ENCODE measurements at regions not wholly inside any gene's neighbourhood (a gene's known extent, or its start where the extent isn't known, plus 50 kb on each side); places are given as distances from the start of the nearest gene placed in this dataset.

DNA sequence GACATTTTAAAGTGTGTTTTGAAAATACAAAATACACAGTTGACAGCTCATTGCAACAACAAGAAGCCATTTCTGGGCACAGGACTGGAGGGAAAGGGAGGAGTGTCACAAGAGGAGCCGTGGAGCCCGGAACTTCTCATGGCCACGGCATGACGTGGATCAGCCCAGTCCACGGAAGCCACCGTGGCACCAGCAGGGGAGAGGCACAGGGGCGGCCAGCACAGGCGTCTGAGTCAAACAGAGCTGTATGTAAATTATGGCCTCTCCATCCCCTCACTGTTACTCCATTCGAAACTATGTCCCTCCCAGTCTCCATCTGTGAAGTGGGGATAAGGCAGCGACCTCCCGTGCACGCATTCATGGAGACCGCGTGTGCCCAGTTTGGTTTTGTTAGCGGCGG lies 165.6 kb upstream of the IRX2 start:
- CTCF ChIA-PET: no interaction called here
- FAIRE-seq: no peak
- no peak for DNase-seq (ENCODE audit: low read depth in 1 of 2, low spot score in 1 of 2)
- H3K9me3 ChIP-seq: no peaks in the 10 kb centered on the region
- POLR2A ChIA-PET: no interaction called here
- WGBS (ENCODE audit: missing lambda C conversion rate): 48% methylated on average over 16 of the region's 16 CpGs
- no peaks in the 10 kb centered on the region for H3K4me1 ChIP-seq
- TF ChIP-seq, protein P1, sequence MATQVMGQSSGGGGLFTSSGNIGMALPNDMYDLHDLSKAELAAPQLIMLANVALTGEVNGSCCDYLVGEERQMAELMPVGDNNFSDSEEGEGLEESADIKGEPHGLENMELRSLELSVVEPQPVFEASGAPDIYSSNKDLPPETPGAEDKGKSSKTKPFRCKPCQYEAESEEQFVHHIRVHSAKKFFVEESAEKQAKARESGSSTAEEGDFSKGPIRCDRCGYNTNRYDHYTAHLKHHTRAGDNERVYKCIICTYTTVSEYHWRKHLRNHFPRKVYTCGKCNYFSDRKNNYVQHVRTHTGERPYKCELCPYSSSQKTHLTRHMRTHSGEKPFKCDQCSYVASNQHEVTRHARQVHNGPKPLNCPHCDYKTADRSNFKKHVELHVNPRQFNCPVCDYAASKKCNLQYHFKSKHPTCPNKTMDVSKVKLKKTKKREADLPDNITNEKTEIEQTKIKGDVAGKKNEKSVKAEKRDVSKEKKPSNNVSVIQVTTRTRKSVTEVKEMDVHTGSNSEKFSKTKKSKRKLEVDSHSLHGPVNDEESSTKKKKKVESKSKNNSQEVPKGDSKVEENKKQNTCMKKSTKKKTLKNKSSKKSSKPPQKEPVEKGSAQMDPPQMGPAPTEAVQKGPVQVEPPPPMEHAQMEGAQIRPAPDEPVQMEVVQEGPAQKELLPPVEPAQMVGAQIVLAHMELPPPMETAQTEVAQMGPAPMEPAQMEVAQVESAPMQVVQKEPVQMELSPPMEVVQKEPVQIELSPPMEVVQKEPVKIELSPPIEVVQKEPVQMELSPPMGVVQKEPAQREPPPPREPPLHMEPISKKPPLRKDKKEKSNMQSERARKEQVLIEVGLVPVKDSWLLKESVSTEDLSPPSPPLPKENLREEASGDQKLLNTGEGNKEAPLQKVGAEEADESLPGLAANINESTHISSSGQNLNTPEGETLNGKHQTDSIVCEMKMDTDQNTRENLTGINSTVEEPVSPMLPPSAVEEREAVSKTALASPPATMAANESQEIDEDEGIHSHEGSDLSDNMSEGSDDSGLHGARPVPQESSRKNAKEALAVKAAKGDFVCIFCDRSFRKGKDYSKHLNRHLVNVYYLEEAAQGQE (IDR thresholded peaks at IDR 0.05): no peak
- TF ChIP-seq NR3C1 (IDR thresholded peaks at IDR 0.05) (no peak), TFCP2L1 (CRISPR knock-in tag; IDR thresholded peaks at IDR 0.05) (no peak), CBX8 (IDR thresholded peaks at IDR 0.05) (no peak), KDM1A (IDR thresholded peaks at IDR 0.05; ENCODE audit: low read depth) (no peak), POLR2AphosphoS2 (conservative IDR thresholded peaks at IDR 0.05; ENCODE audit: low read length) (no peak), HOXA7 (CRISPR knock-in tag; IDR thresholded peaks at IDR 0.05) (no peak), ZC3H11A (IDR thresholded peaks at IDR 0.05) (no peak), EHF (CRISPR knock-in tag; IDR thresholded peaks at IDR 0.05) (no peak), RAD21 (conservative IDR thresholded peaks at IDR 0.05 in 1 of 2, IDR thresholded peaks at IDR 0.05 in 1 of 2) (no peak)
- TF ChIP-seq, protein P2, sequence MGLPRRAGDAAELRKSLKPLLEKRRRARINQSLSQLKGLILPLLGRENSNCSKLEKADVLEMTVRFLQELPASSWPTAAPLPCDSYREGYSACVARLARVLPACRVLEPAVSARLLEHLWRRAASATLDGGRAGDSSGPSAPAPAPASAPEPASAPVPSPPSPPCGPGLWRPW (IDR thresholded peaks at IDR 0.05): no peak
- TF ChIP-seq, protein P3, sequence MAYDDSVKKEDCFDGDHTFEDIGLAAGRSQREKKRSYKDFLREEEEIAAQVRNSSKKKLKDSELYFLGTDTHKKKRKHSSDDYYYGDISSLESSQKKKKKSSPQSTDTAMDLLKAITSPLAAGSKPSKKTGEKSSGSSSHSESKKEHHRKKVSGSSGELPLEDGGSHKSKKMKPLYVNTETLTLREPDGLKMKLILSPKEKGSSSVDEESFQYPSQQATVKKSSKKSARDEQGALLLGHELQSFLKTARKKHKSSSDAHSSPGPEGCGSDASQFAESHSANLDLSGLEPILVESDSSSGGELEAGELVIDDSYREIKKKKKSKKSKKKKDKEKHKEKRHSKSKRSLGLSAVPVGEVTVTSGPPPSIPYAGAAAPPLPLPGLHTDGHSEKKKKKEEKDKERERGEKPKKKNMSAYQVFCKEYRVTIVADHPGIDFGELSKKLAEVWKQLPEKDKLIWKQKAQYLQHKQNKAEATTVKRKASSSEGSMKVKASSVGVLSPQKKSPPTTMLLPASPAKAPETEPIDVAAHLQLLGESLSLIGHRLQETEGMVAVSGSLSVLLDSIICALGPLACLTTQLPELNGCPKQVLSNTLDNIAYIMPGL (CRISPR knock-in tag; IDR thresholded peaks at IDR 0.05; ENCODE audit: borderline replicate concordance): no peak
- TF ChIP-seq, protein P4, sequence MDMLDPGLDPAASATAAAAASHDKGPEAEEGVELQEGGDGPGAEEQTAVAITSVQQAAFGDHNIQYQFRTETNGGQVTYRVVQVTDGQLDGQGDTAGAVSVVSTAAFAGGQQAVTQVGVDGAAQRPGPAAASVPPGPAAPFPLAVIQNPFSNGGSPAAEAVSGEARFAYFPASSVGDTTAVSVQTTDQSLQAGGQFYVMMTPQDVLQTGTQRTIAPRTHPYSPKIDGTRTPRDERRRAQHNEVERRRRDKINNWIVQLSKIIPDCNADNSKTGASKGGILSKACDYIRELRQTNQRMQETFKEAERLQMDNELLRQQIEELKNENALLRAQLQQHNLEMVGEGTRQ (IDR thresholded peaks at IDR 0.05): no peak
- ATAC-seq: no peak
- no peak overlapping the region for H3K27ac ChIP-seq
- no peak overlapping the region for H3K4me2 ChIP-seq
- H3K4me3 ChIP-seq: no peak overlapping the region

DNA sequence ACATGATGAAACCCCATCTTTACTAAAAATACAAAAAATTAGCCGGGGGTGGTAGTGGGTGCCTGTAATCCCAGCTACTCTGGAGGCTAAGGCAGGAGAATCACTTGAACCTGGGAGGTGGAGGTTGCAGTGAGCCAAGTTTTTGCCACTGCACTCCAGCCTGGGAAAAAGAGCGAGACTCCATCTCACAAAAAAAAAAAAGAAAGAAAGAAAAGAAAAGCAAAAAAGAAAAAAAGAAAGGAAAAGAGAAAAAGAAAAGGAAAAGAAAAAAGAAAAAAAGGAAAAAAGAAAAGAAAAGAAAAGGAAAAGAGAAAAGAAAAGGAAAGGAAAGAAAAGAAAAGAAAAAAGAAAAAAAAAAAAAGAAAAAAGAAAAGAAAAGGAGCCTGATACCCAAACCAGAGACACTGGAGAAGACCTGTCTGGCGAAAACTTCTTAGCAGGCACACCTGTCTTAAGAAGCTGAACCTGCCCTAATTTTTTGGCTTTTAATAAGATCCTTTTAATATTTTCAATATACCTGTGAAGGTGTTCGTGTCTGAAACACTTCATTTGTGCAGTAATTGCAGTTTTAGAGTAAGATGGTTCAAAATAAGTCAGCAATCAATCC lies 164.7 kb upstream of the IRX2 start:
- H3K4me2 ChIP-seq: no peak overlapping the region
- H3K4me1 ChIP-seq: no peaks in the 10 kb centered on the region
- TF ChIP-seq BHLHE40 (IDR thresholded peaks at IDR 0.05; ENCODE audit: low read depth, low read length): no peak
- TF ChIP-seq FOSB (CRISPR knock-in tag; IDR thresholded peaks at IDR 0.05): no peak
- TF ChIP-seq CHD2 (IDR thresholded peaks at IDR 0.05; ENCODE audit: low read length, partially characterized antibody): no peak
- TF ChIP-seq CEBPB (IDR thresholded peaks at IDR 0.05): no peak
- WGBS (ENCODE audit: missing lambda C conversion rate): 15% methylated on average over 4 of the region's 4 CpGs
- ATAC-seq (no peak), FAIRE-seq (no peak), DNase-seq (ENCODE audit: low read depth in 1 of 2, low spot score in 1 of 2) (no peak)
- CTCF ChIA-PET: no interaction called here
- no peak overlapping the region for H3K4me3 ChIP-seq
- H3K27ac ChIP-seq: no peak overlapping the region
- H3K9me3 ChIP-seq: no peaks in the 10 kb centered on the region
- POLR2A ChIA-PET: no interaction called here

DNA sequence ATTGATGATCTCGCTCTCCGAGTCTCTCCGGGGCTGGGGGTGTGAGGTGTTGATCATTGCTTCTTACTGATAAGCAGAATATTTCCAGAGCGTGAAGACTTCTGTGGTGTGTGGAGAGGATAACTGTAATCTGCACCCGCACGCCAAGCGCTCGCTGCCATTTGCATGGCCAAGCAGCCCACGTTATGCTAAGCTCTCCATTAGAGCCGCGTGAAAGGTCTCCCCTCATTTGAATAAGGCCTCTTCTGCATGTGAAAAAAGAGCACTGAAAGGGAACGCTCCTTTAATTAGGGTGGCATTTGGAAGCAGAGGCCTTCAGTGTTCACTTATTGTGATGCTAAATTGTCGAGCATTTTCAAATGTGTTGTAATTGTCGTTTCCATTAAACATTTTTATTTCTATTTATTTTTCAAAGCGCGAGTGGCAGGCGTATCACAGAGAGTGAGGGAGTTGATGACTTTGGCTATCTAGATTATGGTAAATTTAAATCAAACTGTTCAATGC lies 163.6 kb upstream of the IRX2 start:
- WGBS (ENCODE audit: missing lambda C conversion rate): 71% methylated on average over 17 of the region's 17 CpGs
- DNase-seq (ENCODE audit: low read depth in 1 of 2, low spot score in 1 of 2) (no peak), FAIRE-seq (no peak), ATAC-seq (no peak)
- Histone ChIP-seq H3K4me3 (no peak overlapping the region), H3K9me3 (no peaks in the 10 kb centered on the region), H3K27ac (no peak overlapping the region), H3K4me2 (no peak overlapping the region), H3K4me1 (no peaks in the 10 kb centered on the region)
- POLR2A ChIA-PET: no interaction called here
- CTCF ChIA-PET: no interaction called here
- TF ChIP-seq RNF2 (IDR thresholded peaks at IDR 0.05; ENCODE audit: borderline replicate concordance, low read depth) (no peak), KDM1A (IDR thresholded peaks at IDR 0.05; ENCODE audit: low read depth) (no peak), NFE2L2 (conservative IDR thresholded peaks at IDR 0.05; ENCODE audit: low read length) (no peak), HOXB5 (CRISPR knock-in tag; IDR thresholded peaks at IDR 0.05) (no peak), BHLHE40 (IDR thresholded peaks at IDR 0.05; ENCODE audit: low read depth, low read length) (no peak), HEYL (CRISPR knock-in tag; IDR thresholded peaks at IDR 0.05) (no peak), CHD4 (IDR thresholded peaks at IDR 0.05; ENCODE audit: borderline replicate concordance) (no peak), EHF (CRISPR knock-in tag; IDR thresholded peaks at IDR 0.05) (no peak)
- TF ChIP-seq, protein P5, sequence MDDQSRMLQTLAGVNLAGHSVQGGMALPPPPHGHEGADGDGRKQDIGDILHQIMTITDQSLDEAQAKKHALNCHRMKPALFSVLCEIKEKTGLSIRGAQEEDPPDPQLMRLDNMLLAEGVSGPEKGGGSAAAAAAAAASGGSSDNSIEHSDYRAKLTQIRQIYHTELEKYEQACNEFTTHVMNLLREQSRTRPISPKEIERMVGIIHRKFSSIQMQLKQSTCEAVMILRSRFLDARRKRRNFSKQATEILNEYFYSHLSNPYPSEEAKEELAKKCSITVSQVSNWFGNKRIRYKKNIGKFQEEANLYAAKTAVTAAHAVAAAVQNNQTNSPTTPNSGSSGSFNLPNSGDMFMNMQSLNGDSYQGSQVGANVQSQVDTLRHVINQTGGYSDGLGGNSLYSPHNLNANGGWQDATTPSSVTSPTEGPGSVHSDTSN (IDR thresholded peaks at IDR 0.05): no peak
- TF ChIP-seq, protein P6, sequence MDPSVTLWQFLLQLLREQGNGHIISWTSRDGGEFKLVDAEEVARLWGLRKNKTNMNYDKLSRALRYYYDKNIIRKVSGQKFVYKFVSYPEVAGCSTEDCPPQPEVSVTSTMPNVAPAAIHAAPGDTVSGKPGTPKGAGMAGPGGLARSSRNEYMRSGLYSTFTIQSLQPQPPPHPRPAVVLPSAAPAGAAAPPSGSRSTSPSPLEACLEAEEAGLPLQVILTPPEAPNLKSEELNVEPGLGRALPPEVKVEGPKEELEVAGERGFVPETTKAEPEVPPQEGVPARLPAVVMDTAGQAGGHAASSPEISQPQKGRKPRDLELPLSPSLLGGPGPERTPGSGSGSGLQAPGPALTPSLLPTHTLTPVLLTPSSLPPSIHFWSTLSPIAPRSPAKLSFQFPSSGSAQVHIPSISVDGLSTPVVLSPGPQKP (IDR thresholded peaks at IDR 0.05; ENCODE audit: low read depth, low read length): no peak
- TF ChIP-seq, protein P7, sequence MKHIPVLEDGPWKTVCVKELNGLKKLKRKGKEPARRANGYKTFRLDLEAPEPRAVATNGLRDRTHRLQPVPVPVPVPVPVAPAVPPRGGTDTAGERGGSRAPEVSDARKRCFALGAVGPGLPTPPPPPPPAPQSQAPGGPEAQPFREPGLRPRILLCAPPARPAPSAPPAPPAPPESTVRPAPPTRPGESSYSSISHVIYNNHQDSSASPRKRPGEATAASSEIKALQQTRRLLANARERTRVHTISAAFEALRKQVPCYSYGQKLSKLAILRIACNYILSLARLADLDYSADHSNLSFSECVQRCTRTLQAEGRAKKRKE (CRISPR knock-in tag; IDR thresholded peaks at IDR 0.05; ENCODE audit: low read depth): no peak

Measured in A549 (cell line).